CD4-positive, alpha-beta T cell treated with Interleukin-21 for 1 hour (primary cell): ENCODE measurements at regions not wholly inside any gene's neighbourhood (a gene's known extent, or its start where the extent isn't known, plus 50 kb on each side); places are given as distances from the start of the nearest gene placed in this dataset.
"Not testable (repeated sequence)": the region's sequence is repeated elsewhere in the genome, so short reads cannot be mapped to it uniquely, and the experiment has no call there.

Experiments used
- DNase-seq: peaks from one replicate; pipeline ENCODE4 v3.0.0-alpha.2; 2020

DNA sequence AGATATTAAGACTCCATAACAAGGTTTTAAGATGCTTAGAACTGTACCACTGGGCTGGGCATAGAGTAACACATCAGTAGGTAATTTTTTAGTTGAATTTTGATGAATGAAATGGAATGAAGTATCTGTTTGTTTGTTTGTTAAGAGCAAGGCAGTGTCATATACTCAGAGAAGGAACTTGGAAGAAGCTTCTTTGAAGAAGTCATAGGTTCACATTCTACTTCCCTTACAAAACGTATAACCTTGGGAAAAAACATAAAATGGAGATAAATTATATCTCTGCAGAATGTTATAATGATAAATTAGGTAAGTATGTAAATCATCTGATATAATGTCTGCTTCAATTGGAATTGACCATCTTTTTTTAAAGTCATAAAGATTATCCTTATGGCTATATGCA lies 122.1 kb upstream of the SLC39A10 start:
- no peak for DNase-seq

DNA sequence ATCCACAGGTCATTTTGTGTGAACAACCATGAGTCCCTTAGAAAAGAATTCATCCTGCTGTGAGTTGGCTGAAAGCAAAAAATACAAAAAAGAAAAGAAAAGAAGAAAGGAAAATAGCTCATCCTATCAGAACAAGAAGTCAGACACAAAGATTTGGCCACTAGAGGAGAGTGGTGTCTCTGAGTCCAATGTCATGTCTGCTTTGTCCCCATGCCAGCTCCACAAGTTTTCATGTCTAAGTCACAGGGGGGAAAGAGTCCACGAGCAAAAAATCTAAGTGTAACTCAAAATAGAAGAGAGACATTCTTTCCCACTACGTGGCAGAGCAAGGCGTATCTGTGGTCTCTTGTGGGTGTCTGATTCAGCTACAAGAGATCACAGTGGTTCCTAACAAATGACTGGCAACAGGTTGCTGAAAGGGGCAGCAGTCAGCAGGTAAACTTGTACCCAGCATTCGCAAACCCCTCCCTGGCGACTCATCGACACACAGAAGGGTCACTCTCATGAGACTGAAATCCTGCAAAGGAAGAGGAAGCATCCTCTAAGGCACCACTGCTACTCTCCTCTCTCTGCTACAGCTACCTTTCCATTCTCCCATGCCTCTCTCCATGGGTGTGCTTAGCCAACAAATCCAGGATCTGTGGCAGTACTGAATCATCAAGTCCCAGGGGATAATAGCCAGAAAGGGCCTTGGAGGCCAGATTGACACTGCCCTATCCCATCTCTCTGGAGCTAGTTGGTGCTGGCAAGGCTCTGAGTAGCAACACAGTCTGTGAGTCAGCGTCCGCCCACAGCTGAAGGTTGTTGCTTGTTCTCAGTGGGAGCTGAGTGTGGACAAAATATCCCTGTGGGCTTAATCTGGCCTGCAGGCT lies 123.0 kb upstream of the SLC39A10 start:
- peak; percentile 60 for DNase-seq

GRCh38 chr2:195532628-195533271 lies 124.3 kb upstream of the SLC39A10 start:
- peak; percentile 75 for DNase-seq

GRCh38 chr2:195532255-195532627 lies 124.8 kb upstream of the SLC39A10 start:
- DNase-seq = no peak

DNA sequence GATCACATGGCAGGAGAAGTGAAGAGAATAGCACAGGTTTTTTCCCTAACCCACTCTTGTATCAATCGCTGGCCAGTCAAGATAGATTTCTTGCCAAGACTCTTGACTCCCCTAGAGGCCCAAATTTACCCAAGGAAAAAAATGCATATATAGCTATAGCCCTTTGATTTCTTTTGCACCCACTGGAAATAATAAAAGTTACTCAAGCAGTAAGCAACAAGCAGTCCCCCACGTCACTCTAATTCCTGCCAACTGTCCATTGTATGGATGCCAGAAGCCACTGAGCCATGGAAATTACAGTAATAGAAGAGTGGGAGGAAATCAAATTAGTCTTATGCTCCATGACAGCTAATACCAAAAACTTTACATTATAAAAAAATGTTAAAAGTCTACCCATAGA lies 125.3 kb upstream of the SLC39A10 start:
- DNase-seq = no peak

GRCh38 chr2:195523242-195523641 lies 133.8 kb upstream of the SLC39A10 start:
- DNase-seq = not testable (repeated sequence)

GRCh38 chr2:195521589-195521988 lies 135.4 kb upstream of the SLC39A10 start:
- DNase-seq = no peak

GRCh38 chr2:195520671-195521155 lies 136.3 kb upstream of the SLC39A10 start:
- DNase-seq = no peak

- no peak for DNase-seq
These were observed 141.5 kb upstream of the SLC39A10 start for GRCh38 chr2:195515551-195515950.

DNA sequence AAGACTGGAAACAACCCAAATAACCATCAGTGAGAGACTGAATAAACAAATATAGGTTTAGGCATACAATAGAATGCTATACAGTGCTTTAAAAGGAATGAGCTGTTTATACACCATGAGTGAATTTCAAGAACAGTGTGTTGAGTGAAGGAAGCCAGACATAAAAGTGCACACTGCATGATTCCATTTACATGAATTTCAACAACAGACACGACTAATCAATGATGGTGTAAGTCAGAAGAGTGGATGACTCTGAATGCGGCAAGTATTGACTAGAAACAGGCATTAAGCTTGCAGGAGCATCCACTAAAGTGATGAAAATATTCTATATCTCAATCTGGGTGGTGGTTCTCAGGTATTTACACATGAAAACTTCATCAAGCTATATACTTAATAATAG lies 142.7 kb upstream of the SLC39A10 start:
- no peak for DNase-seq

DNA sequence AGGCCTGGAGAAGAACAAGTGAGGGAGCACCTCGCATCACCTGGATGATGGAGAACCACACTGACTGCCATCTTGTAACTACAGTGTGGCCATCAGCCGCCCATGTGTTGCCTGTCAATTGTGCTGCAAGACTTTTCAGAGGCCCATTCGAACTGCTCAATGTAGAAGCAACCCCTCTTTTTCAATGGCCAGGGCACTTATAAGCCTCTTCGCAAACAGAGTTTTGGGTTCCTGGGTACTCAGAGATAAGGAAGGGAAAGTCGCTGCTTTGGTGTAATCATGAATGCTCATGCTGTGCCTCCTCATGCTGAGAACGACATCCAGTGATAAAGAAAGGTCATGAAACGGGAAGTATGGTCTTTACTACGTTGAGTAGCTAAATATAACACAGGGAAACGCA lies 143.9 kb upstream of the SLC39A10 start:
- no peak for DNase-seq

GRCh38 chr2:195509551-195509950 lies 147.5 kb upstream of the SLC39A10 start:
- no peak for DNase-seq

DNA sequence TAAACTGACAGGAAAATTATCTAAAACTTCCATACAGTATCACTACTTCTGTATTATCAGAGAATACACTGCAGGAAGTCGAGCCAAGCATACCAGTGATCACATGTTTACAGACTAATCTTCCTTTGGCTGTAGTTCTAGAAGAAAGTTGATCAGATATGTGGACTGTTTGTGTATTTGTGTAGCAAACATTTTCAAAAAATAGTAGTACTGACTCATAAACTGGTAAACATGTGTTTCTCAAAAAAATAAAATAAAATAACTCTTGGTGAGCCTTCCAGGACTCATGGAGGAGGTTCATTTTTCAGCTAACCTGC lies 148.9 kb upstream of the SLC39A10 start:
- DNase-seq = no peak

GRCh38 chr2:195507447-195508138 lies 149.4 kb upstream of the SLC39A10 start:
- DNase-seq = no peak

DNA sequence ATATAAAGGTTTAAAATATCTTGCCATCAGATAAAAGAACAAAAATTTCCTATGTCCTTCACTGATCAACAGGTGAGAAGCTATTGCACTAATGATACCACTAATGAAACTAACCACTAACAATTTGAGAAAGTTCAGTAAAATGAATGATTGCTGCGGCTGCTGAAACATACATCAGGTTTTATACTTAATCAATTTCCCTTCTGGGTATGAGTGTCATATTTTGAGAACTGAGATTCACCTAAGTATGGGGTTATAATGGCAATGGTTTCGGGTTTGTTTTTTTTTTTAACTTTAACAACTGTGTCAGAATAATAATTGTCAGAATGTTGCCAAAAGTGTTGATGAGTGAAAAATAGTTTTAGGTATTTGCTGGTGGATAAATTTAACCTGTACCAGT lies 151.3 kb upstream of the SLC39A10 start:
- no peak for DNase-seq

DNA sequence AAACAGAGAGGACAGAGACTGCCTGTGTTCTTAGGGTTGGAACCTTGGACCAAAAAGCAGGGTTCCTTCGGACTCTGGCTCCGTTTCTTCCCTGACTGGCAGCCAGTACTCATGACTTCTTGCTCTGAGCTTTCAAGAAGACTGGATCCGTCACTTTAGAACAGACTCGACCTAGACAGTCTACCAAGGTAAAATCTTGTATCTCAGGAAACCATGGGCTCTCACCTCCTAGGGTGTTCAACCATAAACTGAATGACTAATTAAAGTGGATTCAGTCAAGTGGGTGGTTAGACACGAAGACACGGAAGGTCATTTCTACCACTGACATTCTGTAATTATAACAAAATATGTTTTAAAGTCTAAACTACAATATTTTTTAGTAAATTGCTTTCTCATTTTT lies 153.8 kb upstream of the SLC39A10 start:
- DNase-seq = peak; percentile 9

GRCh38 chr2:195501746-195502145 lies 155.3 kb upstream of the SLC39A10 start:
- DNase-seq = no peak

DNA sequence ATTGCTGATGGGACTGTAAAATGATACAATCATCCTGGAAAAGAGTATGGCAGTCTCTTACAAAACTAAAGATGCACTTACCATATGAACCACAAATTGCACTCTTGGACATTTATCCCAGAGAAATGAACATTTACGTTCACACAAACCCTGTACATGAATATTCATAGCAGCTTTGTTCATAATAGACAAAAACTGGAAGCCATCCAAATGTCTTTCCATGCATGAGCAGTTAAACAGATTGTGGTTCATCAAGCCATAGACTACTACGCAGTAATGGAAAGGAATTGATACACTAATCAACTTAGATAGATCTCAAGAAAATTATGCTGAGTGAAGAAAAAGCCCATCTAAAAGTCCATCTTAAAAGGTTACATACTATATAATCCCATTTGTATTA lies 156.1 kb upstream of the SLC39A10 start:
- no peak for DNase-seq

DNA sequence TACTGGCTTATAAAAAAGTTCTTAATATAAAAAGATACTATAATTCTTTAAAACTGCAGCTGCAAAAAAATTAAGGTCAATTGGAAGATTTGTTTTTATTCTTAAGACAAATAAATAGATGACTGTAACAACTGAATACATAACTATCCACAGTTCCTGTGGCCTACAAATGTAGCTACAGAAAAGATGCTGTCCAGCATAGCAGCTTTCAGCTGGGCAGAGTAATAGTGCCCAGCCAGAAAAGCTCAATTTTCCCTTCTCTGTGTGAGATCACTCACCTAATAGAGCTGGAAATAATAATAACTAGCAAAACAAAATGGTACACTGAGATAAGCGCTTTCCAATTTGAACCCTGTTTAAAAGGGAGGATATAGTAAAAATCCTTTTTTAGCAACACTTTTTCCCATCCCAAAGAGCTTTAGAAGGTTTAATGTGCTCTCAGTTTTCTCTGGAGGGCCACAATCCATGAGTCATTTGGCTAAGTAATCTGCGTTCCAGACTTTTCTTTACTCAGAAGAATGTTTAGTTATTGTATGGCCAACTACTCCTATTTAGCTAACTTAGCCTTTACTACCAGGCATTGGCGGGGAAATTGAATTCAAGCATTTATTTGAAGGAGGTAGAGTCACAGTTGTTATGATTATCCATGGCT lies 158.1 kb upstream of the SLC39A10 start:
- DNase-seq = no peak

- DNase-seq = peak; percentile 75
These were observed 158.8 kb upstream of the SLC39A10 start for GRCh38 chr2:195498176-195498575.

GRCh38 chr2:195496991-195497390 lies 160.0 kb upstream of the SLC39A10 start:
- no peak for DNase-seq

GRCh38 chr2:195495966-195496365 lies 161.1 kb upstream of the SLC39A10 start:
- no peak for DNase-seq

GRCh38 chr2:195495351-195495750 lies 161.7 kb upstream of the SLC39A10 start:
- DNase-seq = no peak
